Activated CD4-positive, alpha-beta T cell treated with anti-CD3 and anti-CD28 coated beads, Interleukin-2, amount 50 U/mL, for 16 hours (primary cell): ENCODE measurements at regions not wholly inside any gene's neighbourhood (a gene's known extent, or its start where the extent isn't known, plus 50 kb on each side); places are given as distances from the start of the nearest gene placed in this dataset.

Experiments
- DNase-seq: peaks from one replicate; pipeline ENCODE4 v3.0.0-alpha.2; 2020

GRCh38 chr12:69097619-69098368, 141.6 kb upstream of the CPSF6 start:
- no peak for DNase-seq

- no peak for DNase-seq
Measured at GRCh38 chr12:69099201-69099837, 140.1 kb upstream of the CPSF6 start.

- DNase-seq: no peak
Measured at GRCh38 chr12:69101505-69101904, 137.9 kb upstream of the CPSF6 start.

GRCh38 chr12:69102856-69103255, 136.5 kb upstream of the CPSF6 start:
- no peak for DNase-seq

DNA sequence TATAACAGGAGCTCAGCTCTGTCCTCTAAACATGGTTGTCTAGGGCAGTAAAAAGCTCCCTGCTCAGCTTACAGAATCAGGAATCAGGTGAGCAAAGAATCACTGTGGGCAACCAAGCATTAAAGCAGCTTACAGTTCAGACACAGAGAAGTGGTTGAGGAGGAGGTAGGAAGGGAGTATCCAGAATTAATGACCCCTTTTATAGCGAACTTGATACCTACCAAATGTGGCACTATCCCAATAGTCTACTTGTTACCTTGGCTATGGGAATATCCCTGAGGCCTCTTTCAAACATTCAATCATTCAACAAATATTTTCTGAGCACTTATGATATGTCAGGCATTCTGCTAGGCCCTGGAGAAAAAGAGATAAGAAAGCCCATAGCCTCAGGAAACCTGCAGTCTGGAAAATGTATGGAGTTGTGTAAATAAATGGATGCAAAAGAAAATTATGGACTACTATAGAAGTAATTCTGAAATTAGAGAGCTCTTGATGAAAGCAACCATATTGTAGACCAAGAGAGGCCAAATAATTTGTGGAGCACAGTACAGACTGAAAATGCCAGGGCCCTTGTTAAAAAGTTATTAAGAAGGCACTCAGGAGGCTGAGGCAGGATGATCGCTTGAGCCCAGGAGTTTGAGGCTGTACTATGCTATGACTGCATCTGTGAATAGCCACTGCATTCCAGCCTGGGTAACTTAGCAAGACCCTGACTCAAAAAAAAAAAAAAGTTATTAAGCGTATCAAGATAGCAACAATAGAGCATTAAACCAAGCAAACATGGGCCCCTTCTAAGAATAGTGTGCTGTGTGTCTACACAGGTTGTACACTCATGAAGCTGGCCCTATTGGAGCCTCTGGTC, 134.0 kb upstream of the CPSF6 start:
- DNase-seq: no peak

DNA sequence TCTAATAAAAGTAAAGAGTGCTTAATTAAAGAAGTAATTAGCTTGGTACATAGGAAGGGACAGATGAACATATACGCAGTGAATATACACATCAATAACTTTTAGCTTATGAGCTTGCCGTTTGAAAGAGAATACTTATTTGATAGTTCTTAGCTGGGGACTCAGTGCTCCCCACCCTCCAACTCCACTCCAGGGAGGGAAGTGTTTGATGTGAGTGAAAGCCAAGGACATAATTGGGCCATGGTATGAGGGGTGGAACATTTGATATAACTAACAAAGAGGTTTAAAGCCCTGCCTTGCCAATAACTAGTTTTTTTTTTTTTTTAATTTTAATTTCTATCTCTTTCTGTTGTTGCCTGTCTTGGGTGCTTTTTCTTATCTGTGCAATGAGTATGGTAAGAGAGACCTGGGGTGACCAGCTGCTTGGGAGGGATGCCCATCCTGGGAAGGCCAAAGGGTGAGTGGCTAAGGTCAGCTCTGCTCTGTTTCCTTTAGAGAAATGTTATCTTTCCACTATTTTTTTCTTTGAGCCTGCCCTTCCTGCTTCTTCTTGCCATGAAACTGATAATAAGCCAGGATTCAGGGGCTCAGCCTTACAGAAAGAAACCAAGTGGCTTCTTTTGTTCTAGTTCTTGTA, 132.8 kb upstream of the CPSF6 start:
- DNase-seq: no peak

DNA sequence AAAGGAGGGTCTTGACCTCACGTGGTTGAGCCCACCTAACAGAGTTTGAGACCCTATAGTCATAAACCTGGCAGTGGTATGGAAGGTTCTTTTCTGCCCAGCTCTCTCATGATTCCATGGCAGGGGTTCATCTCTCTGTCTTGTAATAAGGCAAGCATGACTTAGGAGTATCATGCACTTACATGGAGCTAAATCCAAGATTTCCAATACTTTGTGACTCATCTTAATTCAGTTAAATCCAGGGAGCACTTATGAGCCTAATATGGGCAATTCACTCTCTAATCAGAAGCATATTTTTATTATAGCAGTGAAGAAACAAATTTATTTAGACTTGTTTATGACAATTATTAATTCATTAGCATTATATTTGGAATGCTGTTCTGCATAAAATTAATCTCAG, 131.8 kb upstream of the CPSF6 start:
- DNase-seq: no peak

- DNase-seq: no peak
Measured at GRCh38 chr12:69108037-69108436, 131.3 kb upstream of the CPSF6 start.

DNA sequence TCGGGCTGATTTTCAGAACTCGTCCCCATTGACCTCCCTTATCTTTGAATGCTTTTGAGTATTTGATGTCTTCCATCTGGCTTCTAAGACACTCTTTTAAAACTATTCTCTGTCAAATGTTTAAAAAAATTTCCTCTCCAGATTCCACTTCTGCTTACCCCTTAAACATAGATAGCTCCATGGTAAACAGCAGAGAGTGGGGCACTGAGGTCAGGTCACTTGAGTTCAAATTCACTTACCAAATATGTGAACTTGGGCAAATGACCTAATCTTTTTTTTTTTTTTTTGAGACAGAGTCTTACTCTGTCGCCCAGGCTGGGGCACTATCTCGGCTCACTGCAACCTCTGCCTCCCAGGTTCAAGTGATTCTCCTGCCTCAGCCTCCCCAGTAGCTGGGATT, 126.8 kb upstream of the CPSF6 start:
- no peak for DNase-seq

GRCh38 chr12:69115099-69115498, 124.3 kb upstream of the CPSF6 start:
- no peak for DNase-seq

DNA sequence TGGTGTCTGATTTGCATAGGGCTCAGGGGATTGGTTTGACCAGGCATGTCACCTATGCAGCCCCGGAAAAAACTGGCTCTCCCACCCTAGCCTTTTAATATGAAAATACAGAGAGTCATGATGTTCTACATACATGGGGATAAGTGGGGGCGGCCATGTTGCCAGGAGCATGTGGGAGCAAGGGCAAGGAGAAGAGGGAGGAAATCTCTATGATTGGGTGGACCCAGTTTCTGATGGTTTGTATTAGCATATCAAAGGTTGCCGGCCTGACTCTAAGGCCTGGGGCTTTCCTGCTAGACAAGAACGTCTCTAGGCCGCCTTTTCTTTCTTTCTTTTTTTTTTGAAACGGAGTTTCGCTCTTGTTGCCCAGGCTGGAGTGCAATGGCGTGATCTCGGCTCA, 123.4 kb upstream of the CPSF6 start:
- no peak for DNase-seq

DNA sequence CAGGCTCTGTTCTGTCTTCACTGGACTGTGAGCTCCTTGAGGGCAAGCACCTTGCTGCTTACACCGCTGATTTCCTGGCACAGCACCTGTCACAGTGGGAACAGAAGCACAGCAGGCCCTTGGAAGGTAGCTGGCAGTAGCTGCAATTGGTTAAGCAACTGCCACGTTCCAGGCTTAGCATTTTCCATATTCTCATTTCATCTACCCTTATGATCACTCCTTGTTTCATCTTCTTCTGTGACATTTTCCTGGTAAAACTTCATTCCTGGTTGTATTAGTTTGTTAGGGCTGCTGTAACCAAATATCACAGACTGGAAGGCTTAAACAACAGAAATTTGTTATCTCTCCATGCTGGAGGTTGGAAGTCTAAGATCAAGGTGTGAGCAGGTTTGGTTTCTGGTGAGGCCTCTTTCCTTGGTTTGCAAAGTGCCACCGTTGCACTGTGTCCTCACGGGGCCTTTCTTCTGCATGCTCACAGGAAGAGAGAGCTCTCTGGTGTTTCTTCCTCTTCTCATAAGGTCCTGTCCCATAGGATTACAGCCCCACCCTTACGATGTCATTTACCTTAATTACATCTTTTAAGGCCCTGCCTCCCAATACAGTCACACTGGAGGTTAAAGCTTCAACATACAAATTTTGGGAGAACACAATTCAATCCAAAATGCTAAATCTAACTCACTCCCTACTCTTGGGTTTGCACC, 121.7 kb upstream of the CPSF6 start:
- DNase-seq: no peak

- DNase-seq: no peak
Measured at GRCh38 chr12:69118516-69118915, 120.9 kb upstream of the CPSF6 start.

- DNase-seq: no peak
Measured at GRCh38 chr12:69119770-69120169, 119.6 kb upstream of the CPSF6 start.

GRCh38 chr12:69120354-69120753, 119.0 kb upstream of the CPSF6 start:
- DNase-seq: no peak

GRCh38 chr12:69123311-69123710, 116.1 kb upstream of the CPSF6 start:
- no peak for DNase-seq

DNA sequence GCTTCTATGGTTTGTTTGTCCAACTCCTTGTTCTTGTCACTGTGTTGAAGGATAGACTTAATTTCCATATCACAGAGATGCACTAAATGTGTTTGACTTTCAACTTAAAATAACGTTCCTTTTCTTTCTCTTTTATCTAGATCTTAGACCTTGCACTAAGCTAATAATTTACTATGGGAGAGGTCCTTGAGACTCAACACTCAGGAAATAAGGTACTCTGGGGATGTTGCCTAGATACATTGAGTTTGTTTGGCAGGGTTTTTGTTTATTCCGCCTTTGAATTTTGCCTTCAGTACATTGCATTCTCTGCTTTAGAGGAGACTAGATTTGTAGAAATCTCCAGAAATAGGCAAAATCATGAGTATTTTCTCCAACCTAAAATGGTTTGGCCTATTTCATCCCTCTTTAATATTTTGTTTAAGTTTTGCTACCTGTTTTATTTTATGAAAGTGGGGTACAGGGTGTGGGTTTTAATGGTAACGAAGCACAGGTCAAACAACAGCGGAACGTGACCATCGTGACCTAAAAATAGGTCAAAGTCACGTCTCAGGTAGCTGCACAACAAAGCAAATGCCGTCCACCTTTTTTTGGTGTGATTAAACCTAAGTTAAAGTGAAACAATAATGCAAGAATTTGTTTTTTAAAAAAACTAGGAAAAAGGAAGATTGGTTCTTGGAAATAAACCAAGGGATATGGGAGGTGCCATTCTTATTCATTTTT, 115.3 kb upstream of the CPSF6 start:
- DNase-seq: no peak

- no peak for DNase-seq
Measured at GRCh38 chr12:69129017-69129416, 110.4 kb upstream of the CPSF6 start.

GRCh38 chr12:69129564-69129963, 109.8 kb upstream of the CPSF6 start:
- no peak for DNase-seq

GRCh38 chr12:69130064-69130463, 109.3 kb upstream of the CPSF6 start:
- no peak for DNase-seq

DNA sequence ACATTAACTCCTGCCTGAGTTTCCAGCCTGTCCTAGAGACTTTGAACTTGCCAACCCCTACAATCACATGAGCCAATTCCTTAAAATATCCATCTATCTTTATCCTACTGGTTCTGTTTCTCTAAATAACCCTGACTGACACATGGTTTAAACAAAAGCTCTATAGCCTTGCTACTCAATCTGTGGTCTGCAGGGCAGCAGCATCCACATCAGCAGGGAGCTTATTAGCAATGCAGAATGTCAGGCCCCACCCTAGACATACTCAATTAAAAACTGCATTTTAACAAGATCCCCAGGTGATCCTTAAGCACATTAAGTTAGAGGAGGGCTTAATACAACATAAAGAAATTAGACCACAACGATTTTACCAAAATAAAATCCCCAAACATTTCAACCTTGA, 108.3 kb upstream of the CPSF6 start:
- no peak for DNase-seq
